GM18511 (cell line): ENCODE measurements at regions not wholly inside any gene's neighbourhood (a gene's known extent, or its start where the extent isn't known, plus 50 kb on each side); places are given as distances from the start of the nearest gene placed in this dataset.

ENCODE experiments used
- ATAC-seq: cut with Tn5 transposase; IDR thresholded peaks from one replicate; pipeline ENCODE4 v1.9.1; 2021; ENCODE audit warnings: mild to moderate bottlenecking, moderate library complexity; ENCODE audit not compliant: unreplicated experiment

GRCh38 chr7:10221084-10221483, 752.6 kb upstream of the PHF14 start:
- ATAC-seq: no peak

- ATAC-seq: no peak
Measured at GRCh38 chr7:10222976-10223375, 750.7 kb upstream of the PHF14 start.

- no peak for ATAC-seq
Measured at GRCh38 chr7:10225275-10225674, 748.4 kb upstream of the PHF14 start.

GRCh38 chr7:10237306-10237705, 736.4 kb upstream of the PHF14 start:
- no peak for ATAC-seq

- ATAC-seq: no peak
Measured at GRCh38 chr7:10238641-10239040, 735.0 kb upstream of the PHF14 start.

- no peak for ATAC-seq
Measured at GRCh38 chr7:10239695-10240345, 733.9 kb upstream of the PHF14 start.

GRCh38 chr7:10245406-10245805, 728.3 kb upstream of the PHF14 start:
- ATAC-seq: no peak

GRCh38 chr7:10257438-10257837, 716.2 kb upstream of the PHF14 start:
- no peak for ATAC-seq

GRCh38 chr7:10266976-10267375, 706.7 kb upstream of the PHF14 start:
- no peak for ATAC-seq

- ATAC-seq: no peak
Measured at GRCh38 chr7:10268034-10268433, 705.6 kb upstream of the PHF14 start.

- ATAC-seq: no peak
Measured at GRCh38 chr7:10282909-10283308, 690.8 kb upstream of the PHF14 start.

GRCh38 chr7:10284001-10284400, 689.7 kb upstream of the PHF14 start:
- ATAC-seq: no peak

- no peak for ATAC-seq
Measured at GRCh38 chr7:10299384-10299783, 674.3 kb upstream of the PHF14 start.

GRCh38 chr7:10300577-10300976, 673.1 kb upstream of the PHF14 start:
- ATAC-seq: no peak

GRCh38 chr7:10308276-10308675, 665.4 kb upstream of the PHF14 start:
- no peak for ATAC-seq

- ATAC-seq: no peak
Measured at GRCh38 chr7:10312942-10313341, 660.7 kb upstream of the PHF14 start.

GRCh38 chr7:10315881-10316280, 657.8 kb upstream of the PHF14 start:
- no peak for ATAC-seq

- no peak for ATAC-seq
Measured at GRCh38 chr7:10316488-10316887, 657.2 kb upstream of the PHF14 start.

- no peak for ATAC-seq
Measured at GRCh38 chr7:10325395-10325794, 648.3 kb upstream of the PHF14 start.

- no peak for ATAC-seq
Measured at GRCh38 chr7:10343108-10343507, 630.6 kb upstream of the PHF14 start.

GRCh38 chr7:10346032-10346431, 627.6 kb upstream of the PHF14 start:
- ATAC-seq: no peak

GRCh38 chr7:10355816-10356215, 617.9 kb upstream of the PHF14 start:
- ATAC-seq: no peak

- ATAC-seq: no peak
Measured at GRCh38 chr7:10360050-10360449, 613.6 kb upstream of the PHF14 start.
